Left cardiac atrium (tissue), 4 donors: ENCODE measurements at regions not wholly inside any gene's neighbourhood (a gene's known extent, or its start where the extent isn't known, plus 50 kb on each side); places are given as distances from the start of the nearest gene placed in this dataset.
"Not testable (repeated sequence)": the region's sequence is repeated elsewhere in the genome, so short reads cannot be mapped to it uniquely, and the experiment has no call there.

Source experiments
- ATAC-seq, 2 donors: fragments of 200-7000 bp; cut with Tn5 transposase; one replicate each; pipeline ENCODE4 v1.9.1; 2020; ENCODE audit warnings: mild to moderate bottlenecking in 2 of 2, moderate library complexity in 2 of 2
- DNase-seq: peaks from one replicate; pipeline ENCODE4 v3.0.0-alpha.2; 2020
- intact Hi-C, 2 donors: fragments of 100-400 bp; cut with DNase I; formaldehyde crosslinking; loops; one replicate each; pipeline versions ENCODE4 v1.14.1 to v1.15.1; 2022 to 2023
- donor health status: DM: no; HTN: yes; CAD: no.
- donor health status: DM: no; HTN: yes; CAD: no; lungs with severe emphysema.
- donor health status: DM: yes; HTN: yes; CAD: no.
- donor health status: Dilated cardiomyopathy.

GRCh38 chr1:234814235-234814634 lies 204.3 kb upstream of the IRF2BP2 start:
- intact Hi-C loops, DNase-seq, ATAC-seq: not testable (repeated sequence)

- intact Hi-C loops, ATAC-seq: not testable (repeated sequence)
Measured at GRCh38 chr1:234811824-234812223, 201.8 kb upstream of the IRF2BP2 start.

GRCh38 chr1:234810726-234811125 lies 200.7 kb upstream of the IRF2BP2 start:
- DNase-seq, ATAC-seq, intact Hi-C loops: not testable (repeated sequence)

More at GRCh38 chr1:234811824-234812223, 201.8 kb upstream of the IRF2BP2 start:
- DNase-seq = not testable (repeated sequence)

- intact Hi-C loops, DNase-seq: not testable (repeated sequence)
- peak in 1 of 2 donors; percentile 43 for ATAC-seq
Measured at GRCh38 chr1:234809854-234810245, 199.9 kb upstream of the IRF2BP2 start.

- intact Hi-C loops = not testable (repeated sequence)
- ATAC-seq = peak; percentile 53 to 70
- DNase-seq = peak; percentile 37
Measured at GRCh38 chr1:234808943-234809853, 199.2 kb upstream of the IRF2BP2 start.

GRCh38 chr1:234808459-234808858 lies 198.5 kb upstream of the IRF2BP2 start:
- peak in 1 of 2 donors; percentile 13 for ATAC-seq
- intact Hi-C loops, DNase-seq: not testable (repeated sequence)

- intact Hi-C loops, ATAC-seq, DNase-seq: not testable (repeated sequence)
Measured at GRCh38 chr1:234807705-234808104, 197.7 kb upstream of the IRF2BP2 start.

- ATAC-seq, DNase-seq, intact Hi-C loops: not testable (repeated sequence)
Measured at GRCh38 chr1:234802586-234802985, 192.6 kb upstream of the IRF2BP2 start.

- DNase-seq, ATAC-seq, intact Hi-C loops: not testable (repeated sequence)
Measured at GRCh38 chr1:234801636-234802035, 191.7 kb upstream of the IRF2BP2 start.

GRCh38 chr1:234801147-234801546 lies 191.2 kb upstream of the IRF2BP2 start:
- ATAC-seq = peak in 1 of 2 donors; percentile 60
- DNase-seq, intact Hi-C loops: not testable (repeated sequence)

- DNase-seq, intact Hi-C loops: not testable (repeated sequence)
- ATAC-seq = peak in 1 of 2 donors; percentile 31
Measured at GRCh38 chr1:234800563-234800962, 190.6 kb upstream of the IRF2BP2 start.

GRCh38 chr1:234799021-234799689 lies 189.2 kb upstream of the IRF2BP2 start:
- intact Hi-C loops, ATAC-seq, DNase-seq: not testable (repeated sequence)

- intact Hi-C loops, DNase-seq, ATAC-seq: not testable (repeated sequence)
Measured at GRCh38 chr1:234797216-234797615, 187.2 kb upstream of the IRF2BP2 start.

- ATAC-seq, intact Hi-C loops, DNase-seq: not testable (repeated sequence)
Measured at GRCh38 chr1:234796438-234796792, 186.4 kb upstream of the IRF2BP2 start.

- intact Hi-C loops, ATAC-seq, DNase-seq: not testable (repeated sequence)
Measured at GRCh38 chr1:234795711-234796437, 185.9 kb upstream of the IRF2BP2 start.

- intact Hi-C loops, DNase-seq, ATAC-seq: not testable (repeated sequence)
Measured at GRCh38 chr1:234795007-234795406, 185.0 kb upstream of the IRF2BP2 start.

GRCh38 chr1:234794452-234794851 lies 184.5 kb upstream of the IRF2BP2 start:
- DNase-seq, ATAC-seq, intact Hi-C loops: not testable (repeated sequence)

- DNase-seq, ATAC-seq, intact Hi-C loops: not testable (repeated sequence)
Measured at GRCh38 chr1:234793924-234794323, 183.9 kb upstream of the IRF2BP2 start.
